ENCODE measurements at regions not wholly inside any gene's neighbourhood (a gene's known extent, or its start where the extent isn't known, plus 50 kb on each side); places are given as distances from the start of the nearest gene placed in this dataset.

- Histone ChIP-seq H3K27ac (ENCODE audit: low read depth in 1 of 2, low read length in 2 of 2) (no peak overlapping the region), H3K4me1 (ENCODE audit: control insufficient read depth in 1 of 2, insufficient read depth in 2 of 2, low read length in 2 of 2) (no peaks in the 10 kb centered on the region), H3K36me3 (ENCODE audit: control insufficient read depth in 1 of 2, insufficient read depth in 2 of 2, low read length in 1 of 2) (no peaks in the 10 kb centered on the region), H3K27me3 (ENCODE audit: control insufficient read depth in 1 of 2, insufficient read depth in 2 of 2, low read length in 1 of 2) (no peaks in the 10 kb centered on the region), H3K4me3 (ENCODE audit: low read length in 2 of 2) (peak overlapping the region in 1 of 2 donors; percentile 2), H3K9me3 (ENCODE audit: control insufficient read depth, low read length) (no peaks in the 10 kb centered on the region)
- intact Hi-C loops (cut with DNase I): no loop called here
- WGBS, 2 donors: 29 to 32% methylated on average over 7 of the region's 7 CpGs
- DNase-seq: no peak
- ATAC-seq (ENCODE audit: low FRiP score): no peak
These were observed 353.8 kb downstream of the GPR37 start for GRCh38 chr7:124411796-124412195.

- Histone ChIP-seq H3K27me3 (ENCODE audit: control insufficient read depth in 1 of 2, insufficient read depth in 2 of 2, low read length in 1 of 2) (peaks cover 0 to under 1% of the 10 kb centered on the region in 2 donors), H3K27ac (ENCODE audit: low read depth in 1 of 2, low read length in 2 of 2) (no peak overlapping the region), H3K4me1 (ENCODE audit: control insufficient read depth in 1 of 2, insufficient read depth in 2 of 2, low read length in 2 of 2) (no peaks in the 10 kb centered on the region), H3K9me3 (ENCODE audit: control insufficient read depth, low read length) (no peaks in the 10 kb centered on the region), H3K4me3 (ENCODE audit: low read length in 2 of 2) (no peak overlapping the region), H3K36me3 (ENCODE audit: control insufficient read depth in 1 of 2, insufficient read depth in 2 of 2, low read length in 1 of 2) (no peaks in the 10 kb centered on the region)
- intact Hi-C loops (cut with DNase I): no loop called here
- DNase-seq: no peak
- ATAC-seq (ENCODE audit: low FRiP score): no peak
- 61 to 68% methylated on average over 1 of the region's 1 CpG for WGBS, 2 donors
These were observed 362.0 kb downstream of the GPR37 start for GRCh38 chr7:124403587-124403986.

GRCh38 chr7:124403112-124403511 is 362.5 kb downstream of the GPR37 start:
- peaks cover 0 to 1% of the 10 kb centered on the region in 2 donors for H3K27me3 ChIP-seq (ENCODE audit: control insufficient read depth in 1 of 2, insufficient read depth in 2 of 2, low read length in 1 of 2)
- intact Hi-C loops (cut with DNase I): no loop called here
- H3K4me1 ChIP-seq (ENCODE audit: control insufficient read depth in 1 of 2, insufficient read depth in 2 of 2, low read length in 2 of 2): no peaks in the 10 kb centered on the region
- ATAC-seq (ENCODE audit: low FRiP score) (no peak), DNase-seq (no peak)
- H3K9me3 ChIP-seq (ENCODE audit: control insufficient read depth, low read length): no peaks in the 10 kb centered on the region
- no peak overlapping the region for H3K27ac ChIP-seq (ENCODE audit: low read depth in 1 of 2, low read length in 2 of 2)
- H3K4me3 ChIP-seq (ENCODE audit: low read length in 2 of 2): no peak overlapping the region
- WGBS, 2 donors: 38 to 42% methylated on average over 2 of the region's 2 CpGs
- no peaks in the 10 kb centered on the region for H3K36me3 ChIP-seq (ENCODE audit: control insufficient read depth in 1 of 2, insufficient read depth in 2 of 2, low read length in 1 of 2)

GRCh38 chr7:124399941-124400340 is 365.7 kb downstream of the GPR37 start:
- 94 to 96% methylated on average over 1 of the region's 1 CpG for WGBS, 2 donors
- intact Hi-C loops (cut with DNase I): no loop called here
- ATAC-seq (ENCODE audit: low FRiP score): no peak

GRCh38 chr7:124398937-124399552 is 366.2 kb upstream of the TMEM229A start:
- DNase-seq: no peak
- ATAC-seq (ENCODE audit: low FRiP score): no peak
- Histone ChIP-seq H3K9me3 (ENCODE audit: control insufficient read depth, low read length) (no peaks in the 10 kb centered on the region), H3K27me3 (ENCODE audit: control insufficient read depth in 1 of 2, insufficient read depth in 2 of 2, low read length in 1 of 2) (peaks cover 0 to 1% of the 10 kb centered on the region in 2 donors), H3K4me3 (ENCODE audit: low read length in 2 of 2) (no peak overlapping the region), H3K27ac (ENCODE audit: low read depth in 1 of 2, low read length in 2 of 2) (no peak overlapping the region), H3K36me3 (ENCODE audit: control insufficient read depth in 1 of 2, insufficient read depth in 2 of 2, low read length in 1 of 2) (no peaks in the 10 kb centered on the region), H3K4me1 (ENCODE audit: control insufficient read depth in 1 of 2, insufficient read depth in 2 of 2, low read length in 2 of 2) (no peaks in the 10 kb centered on the region)
- intact Hi-C loops (cut with DNase I): no loop called here
- 84% methylated on average over 2 of the region's 2 CpGs for WGBS, 2 donors

More at GRCh38 chr7:124399941-124400340, 365.7 kb downstream of the GPR37 start:
- DNase-seq: no peak
- H3K27me3 ChIP-seq (ENCODE audit: control insufficient read depth in 1 of 2, insufficient read depth in 2 of 2, low read length in 1 of 2): peaks cover 0 to 1% of the 10 kb centered on the region in 2 donors
- H3K9me3 ChIP-seq (ENCODE audit: control insufficient read depth, low read length): no peaks in the 10 kb centered on the region
- no peak overlapping the region for H3K27ac ChIP-seq (ENCODE audit: low read depth in 1 of 2, low read length in 2 of 2)
- H3K4me3 ChIP-seq (ENCODE audit: low read length in 2 of 2): no peak overlapping the region
- no peaks in the 10 kb centered on the region for H3K4me1 ChIP-seq (ENCODE audit: control insufficient read depth in 1 of 2, insufficient read depth in 2 of 2, low read length in 2 of 2)
- H3K36me3 ChIP-seq (ENCODE audit: control insufficient read depth in 1 of 2, insufficient read depth in 2 of 2, low read length in 1 of 2): no peaks in the 10 kb centered on the region

- no peak overlapping the region for H3K4me3 ChIP-seq (ENCODE audit: low read length in 2 of 2)
- H3K36me3 ChIP-seq (ENCODE audit: control insufficient read depth in 1 of 2, insufficient read depth in 2 of 2, low read length in 1 of 2): no peaks in the 10 kb centered on the region
- H3K4me1 ChIP-seq (ENCODE audit: control insufficient read depth in 1 of 2, insufficient read depth in 2 of 2, low read length in 2 of 2): no peaks in the 10 kb centered on the region
- H3K9me3 ChIP-seq (ENCODE audit: control insufficient read depth, low read length): no peaks in the 10 kb centered on the region
- no peak overlapping the region for H3K27ac ChIP-seq (ENCODE audit: low read depth in 1 of 2, low read length in 2 of 2)
- WGBS, 2 donors: 74 to 78% methylated on average over 4 of the region's 4 CpGs
- intact Hi-C loops (cut with DNase I): no loop called here
- peaks cover 0 to 1% of the 10 kb centered on the region in 2 donors for H3K27me3 ChIP-seq (ENCODE audit: control insufficient read depth in 1 of 2, insufficient read depth in 2 of 2, low read length in 1 of 2)
- no peak for ATAC-seq (ENCODE audit: low FRiP score)
- no peak for DNase-seq
These were observed 364.3 kb upstream of the TMEM229A start for GRCh38 chr7:124397134-124397533.

GRCh38 chr7:124390301-124390700 is 357.4 kb upstream of the TMEM229A start:
- H3K4me3 ChIP-seq (ENCODE audit: low read length in 2 of 2): no peak overlapping the region
- intact Hi-C loops (cut with DNase I): no loop called here
- 54 to 69% methylated on average over 1 of the region's 1 CpG for WGBS, 2 donors
- no peaks in the 10 kb centered on the region for H3K27me3 ChIP-seq (ENCODE audit: control insufficient read depth in 1 of 2, insufficient read depth in 2 of 2, low read length in 1 of 2)
- H3K4me1 ChIP-seq (ENCODE audit: control insufficient read depth in 1 of 2, insufficient read depth in 2 of 2, low read length in 2 of 2): no peaks in the 10 kb centered on the region
- no peak for ATAC-seq (ENCODE audit: low FRiP score)
- H3K27ac ChIP-seq (ENCODE audit: low read depth in 1 of 2, low read length in 2 of 2): no peak overlapping the region
- H3K36me3 ChIP-seq (ENCODE audit: control insufficient read depth in 1 of 2, insufficient read depth in 2 of 2, low read length in 1 of 2): no peaks in the 10 kb centered on the region
- DNase-seq: no peak
- no peaks in the 10 kb centered on the region for H3K9me3 ChIP-seq (ENCODE audit: control insufficient read depth, low read length)

GRCh38 chr7:124388751-124389150 is 355.9 kb upstream of the TMEM229A start:
- Histone ChIP-seq H3K9me3 (ENCODE audit: control insufficient read depth, low read length) (no peaks in the 10 kb centered on the region), H3K36me3 (ENCODE audit: control insufficient read depth in 1 of 2, insufficient read depth in 2 of 2, low read length in 1 of 2) (no peaks in the 10 kb centered on the region), H3K27ac (ENCODE audit: low read depth in 1 of 2, low read length in 2 of 2) (no peak overlapping the region), H3K27me3 (ENCODE audit: control insufficient read depth in 1 of 2, insufficient read depth in 2 of 2, low read length in 1 of 2) (no peaks in the 10 kb centered on the region), H3K4me3 (ENCODE audit: low read length in 2 of 2) (no peak overlapping the region), H3K4me1 (ENCODE audit: control insufficient read depth in 1 of 2, insufficient read depth in 2 of 2, low read length in 2 of 2) (no peaks in the 10 kb centered on the region)
- ATAC-seq (ENCODE audit: low FRiP score) (no peak), DNase-seq (no peak)
- WGBS, 2 donors: 49 to 54% methylated on average over 1 of the region's 1 CpG
- intact Hi-C loops (cut with DNase I): no loop called here

GRCh38 chr7:124387056-124387455 is 354.2 kb upstream of the TMEM229A start:
- WGBS, 2 donors: 79 to 87% methylated on average over 4 of the region's 4 CpGs
- ATAC-seq (ENCODE audit: low FRiP score) (no peak), DNase-seq (no peak)
- intact Hi-C loops (cut with DNase I): no loop called here
- Histone ChIP-seq H3K9me3 (ENCODE audit: control insufficient read depth, low read length) (no peaks in the 10 kb centered on the region), H3K27me3 (ENCODE audit: control insufficient read depth in 1 of 2, insufficient read depth in 2 of 2, low read length in 1 of 2) (no peaks in the 10 kb centered on the region), H3K4me1 (ENCODE audit: control insufficient read depth in 1 of 2, insufficient read depth in 2 of 2, low read length in 2 of 2) (no peaks in the 10 kb centered on the region), H3K36me3 (ENCODE audit: control insufficient read depth in 1 of 2, insufficient read depth in 2 of 2, low read length in 1 of 2) (no peaks in the 10 kb centered on the region), H3K4me3 (ENCODE audit: low read length in 2 of 2) (no peak overlapping the region), H3K27ac (ENCODE audit: low read depth in 1 of 2, low read length in 2 of 2) (no peak overlapping the region)
